Esophagus mucosa (tissue), 1 donor: ENCODE measurements at regions not wholly inside any gene's neighbourhood (a gene's known extent, or its start where the extent isn't known, plus 50 kb on each side); places are given as distances from the start of the nearest gene placed in this dataset.
"Not testable (repeated sequence)": the region's sequence is repeated elsewhere in the genome, so short reads cannot be mapped to it uniquely, and the experiment has no call there.

Source experiments
- ATAC-seq: fragments of 200-7000 bp; cut with Tn5 transposase; one replicate; pipeline ENCODE4 v1.9.1; 2020
- donor health status: DM: yes; HTN: yes; CAD: no.

DNA sequence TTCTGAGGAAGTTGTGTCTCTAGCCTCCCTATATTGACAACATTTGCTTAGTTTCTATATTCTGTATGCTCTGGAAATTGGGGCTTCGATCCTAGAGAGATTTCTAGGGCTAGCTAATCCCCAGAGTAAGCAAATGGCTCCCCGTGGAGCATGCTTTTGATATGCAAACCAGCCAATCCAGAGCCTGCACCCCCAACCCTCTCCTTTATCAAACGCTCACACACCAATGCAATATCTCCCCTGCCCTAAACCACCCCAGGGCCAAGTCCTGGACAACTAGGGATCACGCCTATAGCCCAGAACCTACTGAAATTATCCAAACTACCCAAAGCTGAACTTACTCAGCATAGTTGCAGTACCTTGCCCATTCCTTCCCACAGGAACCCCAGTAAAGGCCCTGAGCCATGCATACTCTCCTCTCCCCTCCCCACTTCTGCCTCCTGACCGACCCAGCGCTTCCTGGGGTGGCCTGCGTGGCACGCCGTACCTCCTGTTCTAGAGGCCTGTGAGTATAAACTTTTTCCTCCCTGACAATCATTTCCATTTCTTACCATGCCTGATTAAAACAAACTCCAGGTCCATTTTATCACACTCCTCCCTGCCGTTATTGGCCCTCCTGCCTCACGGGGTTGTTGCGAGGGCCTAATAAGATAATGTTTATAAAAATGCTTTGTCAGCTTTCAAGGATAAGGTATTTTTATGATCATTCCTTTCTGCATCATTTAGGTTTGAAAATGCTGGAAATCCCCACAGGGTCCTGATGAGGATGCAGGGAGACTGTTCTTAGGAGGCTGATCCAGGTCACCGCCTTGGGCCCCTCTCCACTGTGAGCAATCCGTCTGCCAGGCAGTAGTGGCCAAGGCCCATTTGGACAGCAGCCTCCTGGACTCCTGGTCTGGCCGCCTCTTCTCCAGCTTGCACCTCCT, 102.7 kb downstream of the TENT5C start:
- ATAC-seq: no peak

DNA sequence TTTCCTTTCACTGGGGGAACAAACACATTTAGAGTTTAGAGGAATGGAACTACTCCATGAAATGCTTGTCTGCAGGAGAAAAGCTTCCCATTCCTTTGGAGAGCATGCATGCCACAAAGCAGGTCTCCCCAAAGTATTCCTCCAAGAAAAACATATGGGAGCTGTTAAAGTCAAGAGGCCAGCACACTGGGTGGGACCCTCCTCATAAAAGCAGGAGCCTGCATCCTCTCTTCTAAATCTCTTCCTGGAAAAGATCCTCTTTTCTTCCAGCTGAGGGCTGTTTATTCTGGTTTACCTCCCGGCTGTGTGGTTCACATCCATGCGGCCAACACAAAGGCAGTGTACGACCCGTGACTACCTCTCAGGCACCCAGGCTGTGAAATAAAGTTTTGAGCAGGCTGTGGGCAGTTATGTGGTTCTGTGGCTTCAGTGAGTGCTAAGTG, 103.4 kb downstream of the TENT5C start:
- no peak for ATAC-seq

DNA sequence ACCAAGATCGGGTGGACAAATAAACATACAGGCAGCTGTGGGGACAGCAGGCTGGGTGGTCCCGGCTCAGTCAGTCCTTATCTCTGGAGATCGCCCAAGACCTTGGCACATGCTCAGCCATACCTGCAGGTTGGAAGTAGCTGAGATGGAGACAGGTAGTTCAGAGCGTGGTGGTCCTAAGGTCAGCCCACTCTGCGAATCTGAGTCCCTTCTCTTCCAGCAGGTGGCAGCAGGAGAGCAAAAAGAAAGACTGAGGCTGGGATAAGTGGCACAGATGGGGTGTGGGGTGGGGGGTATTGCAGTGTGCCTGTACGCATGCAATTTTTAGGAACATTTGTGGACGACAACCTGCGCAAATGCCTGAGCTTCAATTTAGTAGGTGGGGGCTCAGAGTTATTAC, 104.9 kb downstream of the TENT5C start:
- no peak for ATAC-seq

GRCh38 chr1:117712621-117713020, 106.8 kb downstream of the TENT5C start:
- no peak for ATAC-seq

- no peak for ATAC-seq
Observed at GRCh38 chr1:117714546-117714945, 108.7 kb downstream of the TENT5C start.

DNA sequence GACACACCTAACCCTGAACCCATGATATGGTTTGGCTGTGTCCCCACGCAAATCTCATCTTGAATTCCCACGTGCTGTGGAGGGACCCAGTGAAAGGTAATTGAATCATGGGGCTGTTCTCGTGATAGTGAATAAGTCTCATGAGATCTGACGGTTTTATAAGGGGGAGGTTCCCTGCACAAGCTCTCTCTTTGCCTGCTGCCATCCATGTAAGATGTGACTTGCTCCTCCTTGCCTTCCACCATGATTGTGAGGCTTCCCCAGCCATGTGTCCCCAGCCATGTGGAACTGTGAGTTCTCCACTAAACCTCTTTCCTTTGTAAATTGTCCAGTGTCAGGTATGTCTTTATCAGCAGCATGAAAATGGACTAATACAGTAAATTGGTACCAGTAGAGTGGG, 110.2 kb downstream of the TENT5C start:
- not testable (repeated sequence) for ATAC-seq

GRCh38 chr1:117717980-117718379, 112.1 kb downstream of the TENT5C start:
- not testable (repeated sequence) for ATAC-seq

DNA sequence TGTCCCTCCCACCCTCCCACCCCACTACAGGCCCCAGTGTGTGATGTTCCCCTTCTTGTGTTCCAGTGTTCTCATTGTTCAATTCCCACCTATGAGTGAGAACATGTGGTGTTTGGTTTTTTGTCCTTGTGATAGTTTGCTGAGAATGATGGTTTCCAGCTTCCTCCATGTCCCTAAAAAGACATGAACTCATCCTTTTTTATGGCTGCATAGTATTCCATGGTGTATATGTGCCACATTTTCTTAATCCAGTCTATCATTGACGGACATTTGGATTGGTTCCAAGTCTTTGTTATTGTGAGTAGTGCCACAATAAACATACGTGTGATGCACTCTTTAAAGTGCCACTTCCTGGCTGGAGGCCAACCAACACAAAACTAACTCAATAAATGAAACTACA, 112.7 kb downstream of the TENT5C start:
- not testable (repeated sequence) for ATAC-seq

GRCh38 chr1:117719004-117719403, 113.2 kb downstream of the TENT5C start:
- ATAC-seq: no peak

GRCh38 chr1:117732065-117732797, 126.4 kb downstream of the TENT5C start:
- ATAC-seq: no peak

GRCh38 chr1:117732956-117733355, 127.1 kb downstream of the TENT5C start:
- ATAC-seq: no peak

DNA sequence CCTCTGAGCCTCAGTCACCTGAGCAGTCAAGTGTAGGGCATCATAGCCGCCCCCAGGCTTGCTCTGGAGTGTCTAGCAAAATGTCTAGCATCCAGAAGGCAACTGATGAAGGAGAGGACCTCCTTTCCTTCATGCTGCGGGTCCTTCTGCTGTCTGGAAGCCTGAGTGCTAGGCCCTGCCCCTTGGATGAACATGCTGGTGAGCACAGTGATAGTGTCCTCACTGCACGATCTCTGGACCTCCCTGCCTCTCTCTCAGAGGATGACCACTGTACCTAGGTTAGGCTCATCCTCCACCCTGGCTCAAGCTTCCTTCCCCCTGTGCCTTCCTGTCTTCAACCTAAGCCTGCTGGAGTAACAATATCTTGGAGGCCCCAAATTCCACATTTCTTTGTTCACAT, 128.6 kb downstream of the TENT5C start:
- no peak for ATAC-seq

DNA sequence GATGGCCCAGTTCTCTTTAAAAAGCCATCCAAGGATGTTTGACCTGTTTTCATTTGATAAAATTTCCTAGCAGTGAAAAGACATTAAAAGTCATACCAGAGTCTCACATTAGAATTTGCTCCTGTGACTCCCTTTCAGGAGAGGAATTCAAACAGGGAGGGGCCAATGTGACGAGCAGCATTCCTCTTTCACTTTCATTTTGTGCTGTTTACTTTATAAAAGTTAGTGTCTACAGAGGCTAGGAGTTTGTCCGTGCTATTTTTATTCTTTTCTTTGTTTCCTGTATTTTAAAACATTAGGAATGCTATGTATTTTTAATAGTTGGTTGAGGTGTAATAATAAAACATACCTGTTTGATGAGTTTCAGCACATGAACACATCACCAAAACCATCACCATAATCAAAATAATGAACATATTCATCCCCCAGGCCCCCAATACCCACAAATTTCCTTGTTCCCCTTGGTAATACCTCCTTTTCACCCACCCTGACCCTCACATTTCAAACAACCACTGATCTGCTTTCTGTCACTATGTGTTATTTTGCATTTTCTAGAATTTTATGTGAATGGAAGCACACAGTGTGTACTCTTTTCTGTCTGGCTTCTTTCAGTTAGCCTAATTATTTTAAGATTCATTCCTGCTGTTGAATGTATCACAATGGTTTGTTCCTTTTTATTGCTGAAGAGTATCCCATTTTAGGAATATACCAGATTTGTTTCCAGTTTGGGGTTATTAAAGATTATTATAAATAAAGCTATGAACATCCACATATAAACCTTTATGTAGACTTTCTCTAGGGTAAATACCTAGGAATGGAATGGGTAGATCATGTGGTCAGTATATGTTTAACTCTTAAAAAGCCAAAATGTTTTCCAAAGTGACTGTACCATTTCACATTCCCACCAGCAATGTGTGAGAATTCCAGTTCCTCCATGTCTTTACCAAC, 129.5 kb downstream of the TENT5C start:
- no peak for ATAC-seq

DNA sequence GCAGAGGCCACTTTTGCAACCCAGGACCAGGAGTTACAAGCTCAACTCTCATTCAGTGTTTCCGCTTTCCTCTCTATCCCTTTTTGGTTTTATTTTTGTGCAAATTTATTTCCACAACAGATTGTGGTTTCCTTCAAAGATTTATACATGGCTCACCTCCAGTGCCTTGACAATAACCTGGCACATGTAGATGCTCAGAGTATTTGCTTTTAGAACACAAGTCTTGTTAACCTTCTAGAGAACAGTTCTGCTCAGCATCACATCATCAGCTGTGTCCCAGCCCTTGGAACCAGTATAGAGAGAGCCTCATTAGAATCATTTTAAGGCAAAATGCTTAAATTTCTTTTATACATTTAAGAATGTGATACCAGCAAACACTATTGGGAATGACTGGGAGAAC, 133.7 kb downstream of the TENT5C start:
- no peak for ATAC-seq

DNA sequence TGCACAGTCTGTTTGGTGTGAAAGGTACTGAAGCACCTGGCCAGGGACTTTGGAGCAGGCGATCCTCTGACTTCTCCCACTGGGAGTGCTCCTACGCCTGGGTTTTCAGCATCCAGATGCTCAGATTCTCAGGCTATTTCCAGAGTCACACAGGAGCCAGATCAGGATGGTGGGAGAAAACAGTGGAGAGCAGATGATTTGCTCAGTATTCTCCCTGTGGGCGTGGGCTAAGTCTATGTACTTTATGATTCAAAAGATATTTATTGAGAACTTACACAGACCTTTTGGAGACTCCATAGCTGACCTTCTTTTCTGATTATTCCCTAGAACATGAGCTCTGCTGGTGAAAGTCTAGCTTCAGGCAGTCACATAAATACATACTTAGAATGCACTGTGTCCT, 134.6 kb downstream of the TENT5C start:
- no peak for ATAC-seq

DNA sequence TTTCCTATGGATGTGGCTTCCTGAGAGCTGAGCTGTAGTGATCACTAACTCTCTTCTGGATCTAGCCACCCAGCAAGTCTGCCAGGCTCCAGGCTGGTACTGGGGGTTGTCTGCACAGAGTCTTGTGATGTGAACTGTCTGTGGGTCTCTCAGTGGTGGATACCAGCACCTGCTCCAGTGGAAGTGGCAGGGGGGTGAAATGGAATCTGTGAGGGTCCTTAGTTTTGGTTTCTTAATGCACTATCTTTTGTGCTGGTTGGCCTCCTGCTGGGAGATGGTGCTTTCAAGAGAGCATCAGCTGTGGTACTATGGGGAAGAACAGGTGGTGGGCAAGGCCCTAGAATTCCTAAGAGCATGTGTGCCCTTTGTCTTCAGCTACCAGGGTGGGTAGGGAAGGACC, 140.7 kb downstream of the TENT5C start:
- ATAC-seq: not testable (repeated sequence)

GRCh38 chr1:117747605-117748004, 141.8 kb downstream of the TENT5C start:
- no peak for ATAC-seq

- no peak for ATAC-seq
Observed at GRCh38 chr1:117751321-117751720, 145.5 kb downstream of the TENT5C start.

- no peak for ATAC-seq
Observed at GRCh38 chr1:117752661-117753060, 146.8 kb downstream of the TENT5C start.

DNA sequence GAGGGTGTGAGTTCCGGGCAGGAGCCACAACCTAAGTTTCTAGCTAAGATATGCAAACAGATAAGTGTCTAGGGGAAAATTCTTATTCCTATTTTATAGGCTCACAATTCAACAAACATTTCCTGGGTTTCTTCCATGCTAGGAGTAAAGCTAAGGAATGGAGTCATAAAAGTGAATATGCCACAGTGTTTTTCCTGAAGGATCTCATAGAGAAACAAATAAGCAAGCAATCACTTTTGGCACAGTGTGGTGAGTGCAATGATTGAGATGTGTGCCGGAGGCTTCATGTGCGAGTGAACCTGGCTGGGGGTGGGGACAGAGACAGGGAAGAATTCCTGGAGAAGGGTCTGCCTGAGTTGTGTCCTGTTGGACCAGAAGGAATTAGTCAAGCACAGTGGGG, 147.4 kb downstream of the TENT5C start:
- no peak for ATAC-seq

DNA sequence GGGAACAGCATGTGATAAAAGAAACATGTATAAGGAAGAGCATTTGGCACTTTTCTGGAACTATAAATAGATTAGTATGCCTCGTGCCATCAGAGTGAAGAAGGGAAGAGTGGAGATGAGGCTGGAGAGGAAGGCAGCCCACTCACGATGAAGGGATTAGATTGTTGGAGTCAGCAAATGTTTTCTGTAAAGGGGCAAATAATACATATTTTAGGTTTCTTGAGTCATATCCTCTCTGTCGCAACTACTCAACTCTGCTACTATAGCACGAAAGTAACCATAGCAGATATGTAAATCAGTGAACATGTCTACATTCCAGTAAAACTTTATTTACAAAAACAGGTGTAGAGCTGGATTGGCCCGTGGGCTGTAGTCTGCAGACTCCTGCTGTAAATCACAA, 147.8 kb downstream of the TENT5C start:
- ATAC-seq: no peak
